ENCODE measurements at regions not wholly inside any gene's neighbourhood (a gene's known extent, or its start where the extent isn't known, plus 50 kb on each side); places are given as distances from the start of the nearest gene placed in this dataset.

GRCh38 chr3:30464381-30464780, 142.0 kb upstream of the TGFBR2 start:
- Mint-ChIP-seq H3K27ac (ENCODE audit: unreplicated experiment) (no peak overlapping the region), H3K4me3 (ENCODE audit: unreplicated experiment) (no peak overlapping the region), H3K27me3 (ENCODE audit: unreplicated experiment) (no peaks in the 10 kb centered on the region), H3K9me3 (ENCODE audit: unreplicated experiment) (no peaks in the 10 kb centered on the region), H3K4me1 (ENCODE audit: low read depth, unreplicated experiment) (no peaks in the 10 kb centered on the region), H3K36me3 (ENCODE audit: unreplicated experiment) (no peaks in the 10 kb centered on the region)
- no peak for DNase-seq
- TF ChIP-seq, protein P1, sequence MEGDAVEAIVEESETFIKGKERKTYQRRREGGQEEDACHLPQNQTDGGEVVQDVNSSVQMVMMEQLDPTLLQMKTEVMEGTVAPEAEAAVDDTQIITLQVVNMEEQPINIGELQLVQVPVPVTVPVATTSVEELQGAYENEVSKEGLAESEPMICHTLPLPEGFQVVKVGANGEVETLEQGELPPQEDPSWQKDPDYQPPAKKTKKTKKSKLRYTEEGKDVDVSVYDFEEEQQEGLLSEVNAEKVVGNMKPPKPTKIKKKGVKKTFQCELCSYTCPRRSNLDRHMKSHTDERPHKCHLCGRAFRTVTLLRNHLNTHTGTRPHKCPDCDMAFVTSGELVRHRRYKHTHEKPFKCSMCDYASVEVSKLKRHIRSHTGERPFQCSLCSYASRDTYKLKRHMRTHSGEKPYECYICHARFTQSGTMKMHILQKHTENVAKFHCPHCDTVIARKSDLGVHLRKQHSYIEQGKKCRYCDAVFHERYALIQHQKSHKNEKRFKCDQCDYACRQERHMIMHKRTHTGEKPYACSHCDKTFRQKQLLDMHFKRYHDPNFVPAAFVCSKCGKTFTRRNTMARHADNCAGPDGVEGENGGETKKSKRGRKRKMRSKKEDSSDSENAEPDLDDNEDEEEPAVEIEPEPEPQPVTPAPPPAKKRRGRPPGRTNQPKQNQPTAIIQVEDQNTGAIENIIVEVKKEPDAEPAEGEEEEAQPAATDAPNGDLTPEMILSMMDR (IDR thresholded peaks at IDR 0.05; ENCODE audit: partially characterized antibody, unreplicated experiment): no peak

DNA sequence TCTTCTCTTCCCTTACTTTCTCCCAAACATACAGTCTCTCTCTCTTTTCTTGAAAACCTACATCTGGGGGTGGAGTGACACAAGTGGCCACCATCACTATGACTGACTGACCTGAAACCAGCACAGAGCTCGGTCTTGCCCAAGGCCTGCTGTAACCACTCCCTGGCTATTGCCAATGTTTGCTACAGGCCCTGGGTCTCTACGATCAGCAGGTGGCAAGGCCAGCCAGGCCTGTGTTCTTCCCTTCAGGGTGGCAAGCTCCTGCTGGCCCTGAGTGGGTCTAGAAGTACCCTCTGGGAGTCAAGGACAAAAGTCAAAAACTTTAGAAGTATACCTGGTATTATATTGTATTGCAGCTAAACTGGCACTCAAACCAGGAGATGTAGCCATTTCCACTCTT, 140.9 kb upstream of the TGFBR2 start:
- no peaks in the 10 kb centered on the region for H3K9me3 Mint-ChIP-seq (ENCODE audit: unreplicated experiment)
- H3K27ac Mint-ChIP-seq (ENCODE audit: unreplicated experiment): no peak overlapping the region
- no peaks in the 10 kb centered on the region for H3K36me3 Mint-ChIP-seq (ENCODE audit: unreplicated experiment)
- TF ChIP-seq, protein P1 (IDR thresholded peaks at IDR 0.05; ENCODE audit: partially characterized antibody, unreplicated experiment): no peak
- H3K27me3 Mint-ChIP-seq (ENCODE audit: unreplicated experiment): no peaks in the 10 kb centered on the region
- no peak for DNase-seq
- H3K4me3 Mint-ChIP-seq (ENCODE audit: unreplicated experiment): no peak overlapping the region
- H3K4me1 Mint-ChIP-seq (ENCODE audit: low read depth, unreplicated experiment): no peaks in the 10 kb centered on the region

GRCh38 chr3:30467596-30468238, 138.7 kb upstream of the TGFBR2 start:
- no peaks in the 10 kb centered on the region for H3K9me3 Mint-ChIP-seq (ENCODE audit: unreplicated experiment)
- no peak overlapping the region for H3K27ac Mint-ChIP-seq (ENCODE audit: unreplicated experiment)
- H3K36me3 Mint-ChIP-seq (ENCODE audit: unreplicated experiment): no peaks in the 10 kb centered on the region
- DNase-seq: no peak
- no peaks in the 10 kb centered on the region for H3K27me3 Mint-ChIP-seq (ENCODE audit: unreplicated experiment)
- H3K4me1 Mint-ChIP-seq (ENCODE audit: low read depth, unreplicated experiment): no peaks in the 10 kb centered on the region
- TF ChIP-seq, protein P1 (IDR thresholded peaks at IDR 0.05; ENCODE audit: partially characterized antibody, unreplicated experiment): no peak
- no peak overlapping the region for H3K4me3 Mint-ChIP-seq (ENCODE audit: unreplicated experiment)

- Mint-ChIP-seq H3K4me3 (ENCODE audit: unreplicated experiment) (no peak overlapping the region), H3K4me1 (ENCODE audit: low read depth, unreplicated experiment) (no peaks in the 10 kb centered on the region), H3K9me3 (ENCODE audit: unreplicated experiment) (no peaks in the 10 kb centered on the region), H3K36me3 (ENCODE audit: unreplicated experiment) (no peaks in the 10 kb centered on the region), H3K27me3 (ENCODE audit: unreplicated experiment) (no peaks in the 10 kb centered on the region), H3K27ac (ENCODE audit: unreplicated experiment) (no peak overlapping the region)
- no peak for DNase-seq
- TF ChIP-seq, protein P1 (IDR thresholded peaks at IDR 0.05; ENCODE audit: partially characterized antibody, unreplicated experiment): no peak
Observed at GRCh38 chr3:30469133-30469532, 137.3 kb upstream of the TGFBR2 start.

DNA sequence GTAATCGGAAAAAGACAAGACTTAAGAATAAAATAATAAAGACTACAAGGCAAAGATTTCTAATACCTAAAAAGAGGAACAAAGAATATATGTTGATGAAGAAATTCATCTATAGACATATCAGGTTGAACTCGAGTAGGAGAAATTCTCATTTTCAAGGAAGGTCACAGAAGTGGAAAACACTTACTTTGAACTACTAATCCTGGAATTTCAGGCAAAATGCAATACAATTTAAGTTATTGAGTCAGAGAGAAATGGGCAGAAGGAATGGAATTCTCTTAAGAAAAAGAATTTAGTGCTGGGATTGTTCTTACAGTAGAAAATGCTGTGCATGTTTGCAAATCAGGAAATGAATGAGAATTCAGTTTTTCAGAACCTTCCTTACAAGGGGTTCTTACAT, 135.9 kb upstream of the TGFBR2 start:
- H3K27ac Mint-ChIP-seq (ENCODE audit: unreplicated experiment): no peak overlapping the region
- H3K27me3 Mint-ChIP-seq (ENCODE audit: unreplicated experiment): no peaks in the 10 kb centered on the region
- TF ChIP-seq, protein P1 (IDR thresholded peaks at IDR 0.05; ENCODE audit: partially characterized antibody, unreplicated experiment): no peak
- H3K36me3 Mint-ChIP-seq (ENCODE audit: unreplicated experiment): no peaks in the 10 kb centered on the region
- no peaks in the 10 kb centered on the region for H3K9me3 Mint-ChIP-seq (ENCODE audit: unreplicated experiment)
- no peaks in the 10 kb centered on the region for H3K4me1 Mint-ChIP-seq (ENCODE audit: low read depth, unreplicated experiment)
- H3K4me3 Mint-ChIP-seq (ENCODE audit: unreplicated experiment): no peak overlapping the region
- no peak for DNase-seq
